ENCODE measurements at regions not wholly inside any gene's neighbourhood (a gene's known extent, or its start where the extent isn't known, plus 50 kb on each side); places are given as distances from the start of the nearest gene placed in this dataset.

DNA sequence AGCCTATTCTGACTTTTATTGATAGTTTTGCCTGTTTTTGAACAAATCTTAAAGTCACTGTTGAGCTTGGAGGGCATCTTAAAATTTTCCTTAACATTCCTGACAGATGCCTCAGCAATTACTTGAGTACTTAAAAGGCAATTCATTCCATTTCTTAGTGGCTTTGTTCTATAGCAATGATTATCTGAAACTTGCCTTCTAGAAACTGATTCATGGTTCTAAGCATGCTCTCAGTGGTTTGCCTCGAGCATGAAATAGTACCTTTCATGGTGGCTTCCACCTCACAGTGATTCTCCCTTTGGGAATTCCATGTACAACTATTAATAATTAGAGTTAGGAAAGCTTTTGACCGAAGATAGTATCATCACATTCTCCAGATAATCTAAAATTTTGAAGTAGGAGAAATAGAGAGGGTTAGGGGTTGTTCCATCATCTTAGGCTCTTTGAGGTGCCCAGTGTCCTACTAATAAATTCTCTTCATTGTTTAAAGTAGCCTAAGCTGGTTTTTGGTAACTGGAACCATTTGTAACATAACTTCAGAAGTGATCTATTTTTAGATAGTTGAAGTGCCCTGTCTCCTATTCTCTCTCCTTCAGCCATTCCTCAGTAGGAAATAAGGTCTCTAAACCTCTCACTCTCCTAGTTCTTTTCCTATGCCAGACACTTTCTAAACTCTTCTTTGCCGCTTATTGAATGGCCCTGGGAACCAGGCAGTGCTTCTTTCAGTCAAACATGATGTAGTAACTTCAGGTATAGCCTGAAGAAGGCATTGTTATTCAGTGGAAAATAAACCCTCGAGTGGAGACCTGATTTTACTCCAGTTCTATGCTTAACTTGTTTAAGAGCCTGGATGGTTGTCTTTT is 156.1 kb downstream of the HAUS1 start:
- no peaks in the 10 kb centered on the region for H3K9me3 Mint-ChIP-seq (ENCODE audit: low read depth)
- H3K27me3 Mint-ChIP-seq = no peaks in the 10 kb centered on the region
- CTCF ChIA-PET = interaction anchor here (1.1 to 3.5 kb wide), 2 partner anchors 62 to 87 kb away, joined by 4 to 12 read pairs; a partner anchor contains a TSS
- peaks cover 31% of the 10 kb centered on the region for H3K4me1 Mint-ChIP-seq
- no peak for ATAC-seq
- H3K27ac Mint-ChIP-seq = no peak overlapping the region
- peaks cover 51% of the 10 kb centered on the region for H3K36me3 Mint-ChIP-seq
- DNase-seq = no peak
- no peak overlapping the region for H3K4me3 Mint-ChIP-seq

DNA sequence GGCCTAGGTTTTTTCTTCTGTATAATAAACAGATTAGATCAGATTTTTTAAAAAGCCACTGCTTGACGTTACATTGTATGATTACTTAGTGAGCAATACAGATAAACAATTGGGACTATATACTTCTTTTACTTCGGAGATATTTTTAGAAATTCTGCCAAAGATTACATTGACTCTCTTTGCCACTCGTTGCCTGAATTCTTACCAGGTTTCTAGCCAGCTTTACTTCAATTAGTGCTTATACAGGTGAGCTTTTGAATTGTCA is 156.6 kb downstream of the HAUS1 start:
- H3K27ac Mint-ChIP-seq = no peak overlapping the region
- DNase-seq (no peak), ATAC-seq (no peak)
- peaks cover 35% of the 10 kb centered on the region for H3K4me1 Mint-ChIP-seq
- CTCF ChIA-PET = interaction anchor here (3.5 kb wide), 1 partner anchor 87 kb away, joined by 12 read pairs; a partner anchor contains a TSS
- H3K27me3 Mint-ChIP-seq = no peaks in the 10 kb centered on the region
- H3K9me3 Mint-ChIP-seq (ENCODE audit: low read depth) = no peaks in the 10 kb centered on the region
- peaks cover 52% of the 10 kb centered on the region for H3K36me3 Mint-ChIP-seq
- no peak overlapping the region for H3K4me3 Mint-ChIP-seq

- Mint-ChIP-seq H3K4me1 (peaks cover 35% of the 10 kb centered on the region), H3K27me3 (no peaks in the 10 kb centered on the region), H3K4me3 (no peak overlapping the region), H3K9me3 (ENCODE audit: low read depth) (no peaks in the 10 kb centered on the region), H3K36me3 (peaks cover 44% of the 10 kb centered on the region), H3K27ac (no peak overlapping the region)
- ATAC-seq (no peak), DNase-seq (no peak)
- CTCF ChIA-PET = interaction anchor here (0.6 to 3.5 kb wide), 4 partner anchors 19 to 405 kb away, joined by 3 to 12 read pairs (median 4); a partner anchor contains a TSS
Observed at GRCh38 chr18:46261799-46262198, 157.6 kb downstream of the HAUS1 start.

DNA sequence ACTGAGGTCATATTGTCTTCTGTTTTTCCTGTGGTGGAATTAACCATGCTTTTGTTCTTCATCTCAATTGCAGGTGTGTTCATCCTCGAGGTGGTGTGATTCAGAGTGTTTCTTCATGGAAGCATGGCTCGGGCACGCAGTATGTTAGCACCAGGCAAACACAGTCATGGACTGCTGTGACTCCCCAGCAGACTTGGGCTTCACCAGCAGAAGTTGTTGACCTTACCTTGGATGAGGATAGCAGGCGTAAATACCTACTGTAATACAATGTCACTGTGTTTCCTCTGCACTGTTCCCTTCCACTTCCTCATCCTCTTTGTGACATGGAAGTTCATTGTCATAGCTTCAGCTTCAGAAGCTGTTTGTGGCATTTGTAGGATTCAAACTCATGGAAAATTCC is 158.7 kb downstream of the HAUS1 start:
- H3K36me3 Mint-ChIP-seq = peaks cover 42% of the 10 kb centered on the region

DNA sequence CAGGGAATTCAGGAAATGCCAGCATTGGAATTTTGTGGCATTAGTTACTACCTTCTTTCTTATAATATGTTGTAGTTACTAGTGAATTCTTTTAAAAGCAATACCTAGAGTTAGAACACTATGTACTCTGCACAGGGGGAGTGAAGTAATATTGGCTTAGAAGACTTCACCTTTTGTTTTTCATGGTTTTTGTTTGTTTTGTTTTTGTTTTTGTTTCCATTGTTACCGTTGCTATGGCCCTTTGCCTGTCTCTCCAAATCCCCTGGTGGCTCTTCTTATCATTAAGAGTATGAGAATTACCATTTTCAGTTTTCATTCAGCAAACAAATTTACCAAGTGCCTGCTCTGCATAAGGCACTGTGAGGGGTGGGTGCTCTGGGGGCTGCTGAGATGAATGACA is 160.1 kb downstream of the HAUS1 start:
- Mint-ChIP-seq H3K36me3 (peaks cover 46% of the 10 kb centered on the region), H3K4me3 (no peak overlapping the region), H3K27ac (peak overlapping the region; percentile 9), H3K4me1 (peaks cover 52% of the 10 kb centered on the region), H3K9me3 (ENCODE audit: low read depth) (no peaks in the 10 kb centered on the region), H3K27me3 (no peaks in the 10 kb centered on the region)
- CTCF ChIA-PET = no interaction called here
- ATAC-seq (peak; percentile 59), DNase-seq (no peak)

More for the DNA sequence above, 158.7 kb downstream of the HAUS1 start:
- peaks cover 41% of the 10 kb centered on the region for H3K4me1 Mint-ChIP-seq
- no peak overlapping the region for H3K27ac Mint-ChIP-seq
- no peaks in the 10 kb centered on the region for H3K9me3 Mint-ChIP-seq (ENCODE audit: low read depth)
- CTCF ChIA-PET = interaction anchor here (1.1 to 3.5 kb wide), 2 partner anchors 18 to 89 kb away, joined by 4 to 12 read pairs; a partner anchor contains a TSS
- H3K27me3 Mint-ChIP-seq = no peaks in the 10 kb centered on the region
- no peak overlapping the region for H3K4me3 Mint-ChIP-seq
- ATAC-seq (no peak), DNase-seq (no peak)

DNA sequence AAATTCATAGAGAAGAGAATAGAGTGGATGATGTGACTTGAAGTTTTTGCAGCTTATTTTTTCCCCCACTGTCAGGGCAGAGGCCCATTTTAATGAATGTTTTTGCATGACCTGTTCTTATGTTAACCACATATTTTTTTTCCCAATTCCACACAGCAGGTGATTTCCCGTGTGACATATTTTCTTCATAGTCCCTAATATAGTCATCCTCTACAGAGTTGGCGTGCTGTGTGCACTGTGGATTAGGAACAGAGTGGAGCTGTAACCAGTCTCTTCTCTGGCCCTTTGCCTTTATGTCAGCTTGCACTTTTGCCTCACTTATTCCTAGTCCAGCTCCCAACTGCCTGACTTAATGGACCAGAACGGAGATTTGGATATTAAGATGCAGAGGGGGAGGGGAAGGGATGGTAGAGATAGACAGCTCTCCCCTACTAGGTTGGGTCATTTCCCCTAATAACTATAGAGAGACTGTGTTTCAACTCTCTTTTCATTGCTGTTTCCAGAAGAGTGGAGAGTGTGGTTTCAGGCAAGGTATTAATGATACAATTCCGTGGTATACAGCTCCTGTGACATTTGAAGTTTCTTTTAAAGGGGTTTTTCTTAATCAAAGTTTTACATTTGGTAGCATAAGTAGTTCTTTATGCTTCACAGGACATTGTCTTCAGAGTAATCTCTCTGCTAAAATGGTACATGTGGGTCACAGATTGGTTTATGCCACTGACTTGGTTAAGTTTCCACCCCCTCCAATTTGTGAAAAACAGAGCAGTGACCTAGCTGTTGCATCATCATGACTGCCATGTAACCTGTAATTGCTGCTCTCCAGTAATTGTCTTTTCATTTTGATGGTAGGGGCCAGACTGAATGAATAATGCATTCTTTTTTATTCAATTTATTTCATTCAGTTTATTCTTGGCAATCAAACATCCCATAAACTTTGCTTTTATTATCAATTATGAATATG is 161.3 kb downstream of the HAUS1 start:
- Mint-ChIP-seq H3K27ac (peak overlapping the region; percentile 2), H3K4me3 (no peak overlapping the region), H3K36me3 (peaks cover 42% of the 10 kb centered on the region), H3K27me3 (no peaks in the 10 kb centered on the region), H3K4me1 (peaks cover 54% of the 10 kb centered on the region), H3K9me3 (ENCODE audit: low read depth) (no peaks in the 10 kb centered on the region)
- ATAC-seq (peak; percentile 20), DNase-seq (no peak)
- CTCF ChIA-PET = interaction anchor here (1.2 to 2.5 kb wide), 2 partner anchors 16 to 92 kb away, joined by 3 to 11 read pairs; a partner anchor contains a TSS

DNA sequence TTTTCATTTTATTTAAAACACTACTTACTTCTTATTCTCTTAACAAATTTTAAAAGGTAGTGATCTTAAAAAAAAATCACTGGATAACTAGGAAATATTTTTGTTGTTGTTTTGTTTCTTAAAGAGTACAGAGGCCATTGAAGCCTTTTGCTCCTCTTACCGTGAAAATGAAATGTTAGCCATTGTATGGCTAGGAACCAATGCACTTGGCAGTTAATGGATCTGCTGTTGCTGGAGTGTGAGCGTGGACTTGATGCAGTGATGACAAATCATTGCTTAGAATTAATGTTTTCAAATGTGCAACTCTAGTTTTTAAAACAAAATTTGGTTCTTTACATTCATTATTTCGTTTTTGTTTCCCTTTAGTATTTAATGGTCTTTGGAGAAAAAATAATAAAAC is 162.3 kb downstream of the HAUS1 start:
- H3K36me3 Mint-ChIP-seq = peaks cover 43% of the 10 kb centered on the region
- ATAC-seq (no peak), DNase-seq (no peak)
- CTCF ChIA-PET = interaction anchor here (2.5 kb wide), 1 partner anchor 93 kb away, joined by 11 read pairs; a partner anchor contains a TSS
- H3K27ac Mint-ChIP-seq = no peak overlapping the region
- no peak overlapping the region for H3K4me3 Mint-ChIP-seq
- H3K4me1 Mint-ChIP-seq = peaks cover 57% of the 10 kb centered on the region
- H3K27me3 Mint-ChIP-seq = no peaks in the 10 kb centered on the region
- H3K9me3 Mint-ChIP-seq (ENCODE audit: low read depth) = no peaks in the 10 kb centered on the region

- no peaks in the 10 kb centered on the region for H3K27me3 Mint-ChIP-seq
- H3K36me3 Mint-ChIP-seq = peaks cover 32% of the 10 kb centered on the region
- no peak overlapping the region for H3K4me3 Mint-ChIP-seq
- H3K4me1 Mint-ChIP-seq = peaks cover 57% of the 10 kb centered on the region
- H3K9me3 Mint-ChIP-seq (ENCODE audit: low read depth) = no peaks in the 10 kb centered on the region
- no peak for DNase-seq
- H3K27ac Mint-ChIP-seq = peak overlapping the region; percentile 79
- CTCF ChIA-PET = interaction anchor here (0.7 to 2.0 kb wide), 5 partner anchors 13 to 389 kb away, joined by 3 to 12 read pairs (median 3); a partner anchor contains a TSS
- ATAC-seq = no peak
Observed at GRCh38 chr18:46268671-46269070, 164.5 kb downstream of the HAUS1 start.

DNA sequence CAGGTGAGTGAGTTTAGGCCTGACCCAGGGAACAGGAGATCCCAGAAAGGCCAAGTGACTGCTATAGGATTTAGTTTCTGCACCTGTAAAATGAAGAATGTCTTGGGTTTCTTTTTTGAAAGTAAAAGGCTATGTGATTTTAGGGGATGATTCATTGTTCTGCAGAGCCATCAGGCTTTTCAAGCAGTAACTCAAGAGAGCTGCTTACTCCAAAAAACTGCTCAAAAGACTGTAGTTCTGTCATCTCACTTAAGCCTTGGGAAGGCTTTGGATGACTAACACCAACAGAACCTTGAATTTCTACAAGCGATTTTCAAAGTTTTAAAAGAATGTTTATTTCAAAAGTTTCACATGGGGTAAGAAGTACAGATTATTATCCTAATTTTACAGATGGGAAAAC is 165.1 kb downstream of the HAUS1 start:
- Mint-ChIP-seq H3K36me3 (peaks cover 30% of the 10 kb centered on the region), H3K4me3 (peak overlapping the region; percentile 40), H3K27ac (peak overlapping the region; percentile 79), H3K9me3 (ENCODE audit: low read depth) (no peaks in the 10 kb centered on the region), H3K27me3 (no peaks in the 10 kb centered on the region), H3K4me1 (peaks cover 56% of the 10 kb centered on the region)
- DNase-seq (no peak), ATAC-seq (peak; percentile 61)
- CTCF ChIA-PET = interaction anchor here (1.0 to 2.0 kb wide), 3 partner anchors 12 to 96 kb away, joined by 3 to 12 read pairs (median 4); a partner anchor contains a TSS

DNA sequence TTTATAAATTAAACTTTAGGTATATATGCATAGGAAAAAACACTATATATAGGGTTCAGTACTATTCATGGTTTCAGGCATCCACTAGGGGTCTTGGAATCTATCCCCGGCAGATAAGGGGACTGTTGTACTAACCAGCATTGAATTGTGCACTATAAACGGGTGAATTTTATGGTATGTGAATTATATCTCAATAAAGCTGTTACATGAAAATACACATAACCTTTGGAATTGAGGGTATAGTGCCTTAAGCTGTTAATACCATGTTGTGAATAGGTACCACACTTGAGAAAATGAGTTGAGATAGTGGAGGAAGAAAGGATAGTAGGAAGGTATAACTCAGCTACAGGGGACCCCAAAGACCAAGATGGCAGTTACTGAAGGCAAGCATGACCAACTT is 167.3 kb downstream of the HAUS1 start:
- H3K4me3 Mint-ChIP-seq = no peak overlapping the region
- no peaks in the 10 kb centered on the region for H3K9me3 Mint-ChIP-seq (ENCODE audit: low read depth)
- DNase-seq = no peak
- no peak for ATAC-seq
- peaks cover 41% of the 10 kb centered on the region for H3K4me1 Mint-ChIP-seq
- CTCF ChIA-PET = interaction anchor here (1.3 to 2.0 kb wide), 3 partner anchors 9 to 386 kb away, joined by 5 to 9 read pairs (median 6); partner anchors contain the start of gene LOXHD1
- peaks cover 20% of the 10 kb centered on the region for H3K36me3 Mint-ChIP-seq
- H3K27ac Mint-ChIP-seq = no peak overlapping the region
- H3K27me3 Mint-ChIP-seq = no peaks in the 10 kb centered on the region

GRCh38 chr18:46273861-46274260 is 169.7 kb downstream of the HAUS1 start:
- no peak for ATAC-seq
- Mint-ChIP-seq H3K27me3 (no peaks in the 10 kb centered on the region), H3K4me1 (peaks cover 35% of the 10 kb centered on the region), H3K9me3 (ENCODE audit: low read depth) (no peaks in the 10 kb centered on the region), H3K27ac (no peak overlapping the region), H3K4me3 (no peak overlapping the region), H3K36me3 (peaks cover 9% of the 10 kb centered on the region)
- CTCF ChIA-PET = interaction anchor here (0.7 to 4.3 kb wide), 5 partner anchors 15 to 384 kb away, joined by 3 to 15 read pairs (median 3); a partner anchor contains a TSS
- DNase-seq = no peak

GRCh38 chr18:46274266-46274665 is 170.1 kb downstream of the HAUS1 start:
- H3K27me3 Mint-ChIP-seq = no peaks in the 10 kb centered on the region
- no peak overlapping the region for H3K27ac Mint-ChIP-seq
- H3K4me3 Mint-ChIP-seq = no peak overlapping the region
- H3K4me1 Mint-ChIP-seq = peaks cover 31% of the 10 kb centered on the region
- CTCF ChIA-PET = interaction anchor here (0.7 to 4.3 kb wide), 4 partner anchors 101 to 384 kb away, joined by 3 to 15 read pairs (median 3); a partner anchor contains a TSS
- peaks cover 9% of the 10 kb centered on the region for H3K36me3 Mint-ChIP-seq
- ATAC-seq (no peak), DNase-seq (no peak)
- no peaks in the 10 kb centered on the region for H3K9me3 Mint-ChIP-seq (ENCODE audit: low read depth)

- ATAC-seq = no peak
- peaks cover 6% of the 10 kb centered on the region for H3K36me3 Mint-ChIP-seq
- no peaks in the 10 kb centered on the region for H3K27me3 Mint-ChIP-seq
- H3K4me1 Mint-ChIP-seq = peaks cover 23% of the 10 kb centered on the region
- H3K4me3 Mint-ChIP-seq = no peak overlapping the region
- DNase-seq = no peak
- no peaks in the 10 kb centered on the region for H3K9me3 Mint-ChIP-seq (ENCODE audit: low read depth)
- CTCF ChIA-PET = interaction anchor here (1.0 to 4.3 kb wide), 2 partner anchors 102 to 383 kb away, joined by 3 to 15 read pairs; a partner anchor contains a TSS
- no peak overlapping the region for H3K27ac Mint-ChIP-seq
Observed at GRCh38 chr18:46275370-46275769, 171.2 kb downstream of the HAUS1 start.
